ENCODE measurements at regions not wholly inside any gene's neighbourhood (a gene's known extent, or its start where the extent isn't known, plus 50 kb on each side); places are given as distances from the start of the nearest gene placed in this dataset.

DNA sequence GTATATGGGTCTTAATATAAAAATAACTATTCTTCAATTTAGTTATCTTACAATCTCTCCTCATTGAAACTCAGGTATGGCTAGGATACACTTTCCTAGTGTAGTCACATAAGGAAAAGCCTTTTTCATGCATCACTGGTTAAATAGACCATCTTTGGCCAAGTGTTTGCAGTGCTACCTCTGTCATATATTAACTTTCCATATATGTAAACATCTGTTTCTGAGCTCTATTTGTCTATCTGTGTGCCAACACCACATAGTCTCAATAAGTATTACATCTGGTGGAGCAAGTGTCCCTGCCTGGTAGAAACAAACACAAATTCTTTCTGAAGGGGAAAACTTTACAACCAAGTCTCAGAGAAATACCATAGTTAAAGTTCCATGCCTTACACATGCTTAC is 134.6 kb downstream of the TSEN15 start:
- TF ChIP-seq, protein P1, sequence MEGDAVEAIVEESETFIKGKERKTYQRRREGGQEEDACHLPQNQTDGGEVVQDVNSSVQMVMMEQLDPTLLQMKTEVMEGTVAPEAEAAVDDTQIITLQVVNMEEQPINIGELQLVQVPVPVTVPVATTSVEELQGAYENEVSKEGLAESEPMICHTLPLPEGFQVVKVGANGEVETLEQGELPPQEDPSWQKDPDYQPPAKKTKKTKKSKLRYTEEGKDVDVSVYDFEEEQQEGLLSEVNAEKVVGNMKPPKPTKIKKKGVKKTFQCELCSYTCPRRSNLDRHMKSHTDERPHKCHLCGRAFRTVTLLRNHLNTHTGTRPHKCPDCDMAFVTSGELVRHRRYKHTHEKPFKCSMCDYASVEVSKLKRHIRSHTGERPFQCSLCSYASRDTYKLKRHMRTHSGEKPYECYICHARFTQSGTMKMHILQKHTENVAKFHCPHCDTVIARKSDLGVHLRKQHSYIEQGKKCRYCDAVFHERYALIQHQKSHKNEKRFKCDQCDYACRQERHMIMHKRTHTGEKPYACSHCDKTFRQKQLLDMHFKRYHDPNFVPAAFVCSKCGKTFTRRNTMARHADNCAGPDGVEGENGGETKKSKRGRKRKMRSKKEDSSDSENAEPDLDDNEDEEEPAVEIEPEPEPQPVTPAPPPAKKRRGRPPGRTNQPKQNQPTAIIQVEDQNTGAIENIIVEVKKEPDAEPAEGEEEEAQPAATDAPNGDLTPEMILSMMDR (IDR thresholded peaks at IDR 0.05): no peak
- no peak for TF ChIP-seq POLR2A (IDR thresholded peaks at IDR 0.05)

Measured in thyroid gland (tissue), 4 donors.